Kidney (tissue), 13 donors: ENCODE measurements at regions not wholly inside any gene's neighbourhood (a gene's known extent, or its start where the extent isn't known, plus 50 kb on each side); places are given as distances from the start of the nearest gene placed in this dataset.
"Not testable (repeated sequence)": the region's sequence is repeated elsewhere in the genome, so short reads cannot be mapped to it uniquely, and the experiment has no call there.

Experiments
- DNase-seq, 5 donors: peaks; one replicate each; pipeline ENCODE4 v3.0.0-alpha.2; 2013 to 2020
- FAIRE-seq: peaks from 2 replicates; lab custom pipeline; 2012; peaks lifted over from hg19 to GRCh38; lab: Jason Lieb, UNC
- H3K27ac ChIP-seq, 2 donors: one replicate each; pipeline ENCODE4 v1.7.0; 2013; ENCODE audit warnings: low read depth in 2 of 2, low read length in 2 of 2, inconsistent platforms in 1 of 2
- H3K27me3 ChIP-seq: one replicate; pipeline ENCODE4 v1.7.1; 2013; ENCODE audit warnings: low read length, inconsistent platforms; ENCODE audit not compliant: control insufficient read depth, insufficient read depth
- H3K36me3 ChIP-seq, 3 donors: one replicate each; pipeline versions ENCODE4 v1.7.0 to v1.7.1; 2013; ENCODE audit warnings: low read length in 3 of 3, control low read depth in 1 of 3, inconsistent platforms in 1 of 3; ENCODE audit not compliant: insufficient read depth in 3 of 3, control insufficient read depth in 2 of 3
- H3K4me1 ChIP-seq, 3 donors: one replicate each; pipeline versions ENCODE4 v1.7.0 to v1.7.1; 2013; ENCODE audit warnings: low read length in 3 of 3, inconsistent platforms in 1 of 3, low read depth in 1 of 3; ENCODE audit not compliant: control insufficient read depth in 2 of 3, insufficient read depth in 2 of 3
- H3K4me3 ChIP-seq, 3 donors: one replicate each; pipeline versions ENCODE4 v1.7.0 to v1.8.1; 2013; ENCODE audit warnings: low read length in 3 of 3, control low read depth in 1 of 3, inconsistent platforms in 1 of 3
- H3K9ac ChIP-seq, 3 donors: one replicate each; pipeline versions ENCODE4 v1.7.0 to v1.7.1; 2013; ENCODE audit warnings: low read length in 3 of 3, control low read depth in 1 of 3, inconsistent platforms in 1 of 3
- H3K9me3 ChIP-seq, 3 donors: one replicate each; pipeline versions ENCODE4 v1.7.0 to v1.7.1; 2013; ENCODE audit warnings: low read length in 3 of 3, control low read depth in 1 of 3, inconsistent platforms in 1 of 3; ENCODE audit not compliant: control insufficient read depth in 2 of 3, insufficient read depth in 1 of 3
- CTCF ChIP-seq: IDR thresholded peaks from 3 replicates; pipeline ENCODE4 v1.5.1; 2012; ENCODE audit warnings: mild to moderate bottlenecking, moderate library complexity, borderline replicate concordance; ENCODE audit not compliant: insufficient read depth; ENCODE audit errors: extremely low read depth
- intact Hi-C: fragments of 100-400 bp; cut with DNase I; formaldehyde crosslinking; loops from one replicate; pipeline ENCODE4 v1.11.1; 2022
- donor health status: control.
- donor health status: control.
- donor health status: control.
- donor health status: control.
- donor health status: control.
- donor health status: DM: yes; HTN: yes; CAD: no.
- donor health status: Normal renal cell carcinoma (clear cell type).

GRCh38 chr15:26038693-26039092 is 175.6 kb upstream of the ATP10A start:
- no peak overlapping the region for H3K4me3 ChIP-seq
- no peak for TF ChIP-seq CTCF
- H3K9me3 ChIP-seq = no peaks in the 10 kb centered on the region
- no peaks in the 10 kb centered on the region for H3K4me1 ChIP-seq
- no peaks in the 10 kb centered on the region for H3K36me3 ChIP-seq
- no peak overlapping the region for H3K27ac ChIP-seq
- FAIRE-seq (no peak), DNase-seq (no peak)
- no peak overlapping the region for H3K9ac ChIP-seq
- no peaks in the 10 kb centered on the region for H3K27me3 ChIP-seq
- intact Hi-C loops = no loop called here

GRCh38 chr15:26037369-26037768 is 174.2 kb upstream of the ATP10A start:
- intact Hi-C loops = no loop called here
- Histone ChIP-seq H3K9ac (no peak overlapping the region), H3K4me1 (no peaks in the 10 kb centered on the region), H3K27ac (no peak overlapping the region), H3K9me3 (no peaks in the 10 kb centered on the region), H3K27me3 (no peaks in the 10 kb centered on the region), H3K36me3 (no peaks in the 10 kb centered on the region), H3K4me3 (no peak overlapping the region)
- FAIRE-seq (no peak), DNase-seq (no peak)
- no peak for TF ChIP-seq CTCF

GRCh38 chr15:26033493-26033892 is 170.4 kb upstream of the ATP10A start:
- H3K9ac ChIP-seq = no peak overlapping the region
- no peak for TF ChIP-seq CTCF
- no peak overlapping the region for H3K27ac ChIP-seq
- intact Hi-C loops = no loop called here
- H3K27me3 ChIP-seq = no peaks in the 10 kb centered on the region
- no peaks in the 10 kb centered on the region for H3K9me3 ChIP-seq
- DNase-seq = no peak
- no peak overlapping the region for H3K4me3 ChIP-seq
- H3K36me3 ChIP-seq = no peaks in the 10 kb centered on the region
- no peak for FAIRE-seq
- H3K4me1 ChIP-seq = no peaks in the 10 kb centered on the region

- H3K9me3 ChIP-seq = no peaks in the 10 kb centered on the region
- no peak overlapping the region for H3K4me3 ChIP-seq
- H3K36me3 ChIP-seq = no peaks in the 10 kb centered on the region
- no peak overlapping the region for H3K9ac ChIP-seq
- TF ChIP-seq CTCF = no peak
- H3K4me1 ChIP-seq = no peaks in the 10 kb centered on the region
- no peak overlapping the region for H3K27ac ChIP-seq
- H3K27me3 ChIP-seq = no peaks in the 10 kb centered on the region
- no peak for DNase-seq
- intact Hi-C loops = no loop called here
- FAIRE-seq = no peak
Measured at GRCh38 chr15:26032162-26032846, 169.2 kb upstream of the ATP10A start.

- H3K27ac ChIP-seq, H3K4me1 ChIP-seq, H3K4me3 ChIP-seq, H3K27me3 ChIP-seq, H3K9me3 ChIP-seq, H3K36me3 ChIP-seq, FAIRE-seq, DNase-seq, intact Hi-C loops, H3K9ac ChIP-seq: not testable (repeated sequence)
Measured at GRCh38 chr15:26029586-26029985, 166.5 kb upstream of the ATP10A start.
